ENCODE measurements at regions not wholly inside any gene's neighbourhood (a gene's known extent, or its start where the extent isn't known, plus 50 kb on each side); places are given as distances from the start of the nearest gene placed in this dataset.

DNA sequence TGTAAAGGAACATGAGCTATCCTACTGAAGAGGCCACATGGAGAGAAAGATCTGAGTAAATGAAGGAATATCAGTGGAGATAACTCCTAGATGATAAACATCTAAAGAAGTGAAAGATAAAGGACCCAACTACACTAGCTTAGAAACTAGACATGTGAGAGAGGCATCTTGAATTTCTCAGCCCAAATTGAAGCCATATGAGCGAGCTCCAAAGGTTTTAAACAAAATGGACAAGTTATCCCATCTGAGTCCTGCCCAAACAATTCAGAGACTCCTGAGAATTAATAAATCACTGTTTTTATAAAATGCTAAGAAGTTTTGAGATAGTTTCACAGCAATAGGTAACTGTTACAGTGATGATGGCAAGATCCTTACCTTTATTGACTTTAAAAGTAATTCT, 438.9 kb downstream of the NAV3 start:
- POLR2A ChIA-PET, result no interaction called here

DNA sequence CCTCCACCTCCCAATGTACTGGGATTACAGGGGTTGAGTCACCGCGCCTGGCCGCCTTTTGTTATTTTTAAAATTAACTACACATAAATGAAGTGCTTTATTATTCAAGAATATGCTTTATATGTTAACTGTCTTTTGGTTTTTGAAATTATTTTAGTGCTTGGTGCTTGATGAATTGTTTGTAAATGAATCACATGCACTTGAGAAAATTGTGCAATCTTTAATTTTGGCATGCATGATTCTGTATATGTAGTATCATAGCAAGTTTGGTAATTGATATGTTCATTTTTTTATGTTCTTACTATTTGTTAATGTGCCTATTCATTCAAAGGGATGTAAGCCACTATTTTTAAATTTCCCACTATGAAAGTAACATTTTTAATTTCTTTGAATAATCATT, 440.9 kb downstream of the NAV3 start:
- H3F3A ChIP-seq (replicated peaks; ENCODE audit: insufficient read depth), result no peaks in the 10 kb centered on the region
- no peaks in the 10 kb centered on the region for H3K36me3 ChIP-seq (replicated peaks in 1 of 2; ENCODE audit: control insufficient read depth in 1 of 2, insufficient read depth in 2 of 2, low read length in 1 of 2)
- H3K4me1 ChIP-seq (ENCODE audit: control insufficient read depth in 1 of 2, insufficient read depth in 2 of 2, low read depth in 1 of 2, low read length in 1 of 2), result no peaks in the 10 kb centered on the region; a peak in 1 of 4 replicates
- ChIA-PET CTCF (no interaction called here), POLR2A (no interaction called here)
- no peak overlapping the region for H3K27ac ChIP-seq (ENCODE audit: low read depth in 2 of 2, low read length in 1 of 2)
- H3K79me2 ChIP-seq (ENCODE audit: insufficient read depth), result no peaks in the 10 kb centered on the region
- 97% methylated on average over 3 of the region's 3 CpGs for WGBS (ENCODE audit: low lambda C conversion rate)
- H3K4me3 ChIP-seq (ENCODE audit: low read depth in 2 of 2, low read length in 1 of 2), result no peak overlapping the region
- no peaks in the 10 kb centered on the region for H3K9me2 ChIP-seq
- no peaks in the 10 kb centered on the region for H3K27me3 ChIP-seq (ENCODE audit: insufficient read depth)
- no peak overlapping the region for H3K9ac ChIP-seq
- no peak overlapping the region for H3K4me2 ChIP-seq
- no peaks in the 10 kb centered on the region for H3K9me3 ChIP-seq
- DNase-seq, result no peak
- no peak overlapping the region for H2AFZ ChIP-seq (ENCODE audit: low read depth)
- H4K20me1 ChIP-seq (ENCODE audit: insufficient read depth), result no peaks in the 10 kb centered on the region
- no peak for TF ChIP-seq GABPA (IDR thresholded peaks at IDR 0.05; ENCODE audit: low read depth)
- TF ChIP-seq FOXM1 (IDR thresholded peaks at IDR 0.05; ENCODE audit: low read depth), result no peak
- TF ChIP-seq RAD21 (IDR thresholded peaks at IDR 0.05; ENCODE audit: low read length), result no peak
- no peak for TF ChIP-seq POLR2AphosphoS5 (IDR thresholded peaks at IDR 0.05; ENCODE audit: low read depth, low read length)
- TF ChIP-seq, protein P1, sequence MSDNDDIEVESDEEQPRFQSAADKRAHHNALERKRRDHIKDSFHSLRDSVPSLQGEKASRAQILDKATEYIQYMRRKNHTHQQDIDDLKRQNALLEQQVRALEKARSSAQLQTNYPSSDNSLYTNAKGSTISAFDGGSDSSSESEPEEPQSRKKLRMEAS (IDR thresholded peaks at IDR 0.05; ENCODE audit: low read depth), result no peak
- no peak for TF ChIP-seq FOXJ3 (CRISPR knock-in tag; IDR thresholded peaks at IDR 0.05)
- TF ChIP-seq NRF1 (IDR thresholded peaks at IDR 0.05; ENCODE audit: low read depth, low read length), result no peak
- TF ChIP-seq, protein P2, sequence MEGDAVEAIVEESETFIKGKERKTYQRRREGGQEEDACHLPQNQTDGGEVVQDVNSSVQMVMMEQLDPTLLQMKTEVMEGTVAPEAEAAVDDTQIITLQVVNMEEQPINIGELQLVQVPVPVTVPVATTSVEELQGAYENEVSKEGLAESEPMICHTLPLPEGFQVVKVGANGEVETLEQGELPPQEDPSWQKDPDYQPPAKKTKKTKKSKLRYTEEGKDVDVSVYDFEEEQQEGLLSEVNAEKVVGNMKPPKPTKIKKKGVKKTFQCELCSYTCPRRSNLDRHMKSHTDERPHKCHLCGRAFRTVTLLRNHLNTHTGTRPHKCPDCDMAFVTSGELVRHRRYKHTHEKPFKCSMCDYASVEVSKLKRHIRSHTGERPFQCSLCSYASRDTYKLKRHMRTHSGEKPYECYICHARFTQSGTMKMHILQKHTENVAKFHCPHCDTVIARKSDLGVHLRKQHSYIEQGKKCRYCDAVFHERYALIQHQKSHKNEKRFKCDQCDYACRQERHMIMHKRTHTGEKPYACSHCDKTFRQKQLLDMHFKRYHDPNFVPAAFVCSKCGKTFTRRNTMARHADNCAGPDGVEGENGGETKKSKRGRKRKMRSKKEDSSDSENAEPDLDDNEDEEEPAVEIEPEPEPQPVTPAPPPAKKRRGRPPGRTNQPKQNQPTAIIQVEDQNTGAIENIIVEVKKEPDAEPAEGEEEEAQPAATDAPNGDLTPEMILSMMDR (IDR thresholded peaks at IDR 0.05), result no peak
- no peak for TF ChIP-seq FOSL2 (IDR thresholded peaks at IDR 0.05; ENCODE audit: borderline replicate concordance, low read depth)
- TF ChIP-seq EZH2phosphoT487 (IDR thresholded peaks at IDR 0.05; ENCODE audit: borderline replicate concordance, low read depth), result no peak

More for the DNA sequence above, 438.9 kb downstream of the NAV3 start:
- H3K9me2 ChIP-seq, result no peaks in the 10 kb centered on the region
- no peaks in the 10 kb centered on the region for H3F3A ChIP-seq (replicated peaks; ENCODE audit: insufficient read depth)
- H3K27ac ChIP-seq (ENCODE audit: low read depth in 2 of 2, low read length in 1 of 2), result peak overlapping the region in 1 of 2 experiments; percentile 64; a peak in 2 of 4 replicates
- WGBS (ENCODE audit: low lambda C conversion rate), result 63% methylated on average over 1 of the region's 1 CpG
- DNase-seq, result no peak
- no peaks in the 10 kb centered on the region for H3K27me3 ChIP-seq (ENCODE audit: insufficient read depth)
- H3K4me1 ChIP-seq (ENCODE audit: control insufficient read depth in 1 of 2, insufficient read depth in 2 of 2, low read depth in 1 of 2, low read length in 1 of 2), result no peaks in the 10 kb centered on the region; a peak in 1 of 4 replicates
- no peak overlapping the region for H3K4me3 ChIP-seq (ENCODE audit: low read depth in 2 of 2, low read length in 1 of 2)
- no peak overlapping the region for H3K4me2 ChIP-seq
- no peaks in the 10 kb centered on the region for H4K20me1 ChIP-seq (ENCODE audit: insufficient read depth)
- H3K79me2 ChIP-seq (ENCODE audit: insufficient read depth), result no peaks in the 10 kb centered on the region
- no peaks in the 10 kb centered on the region for H3K9me3 ChIP-seq
- H3K9ac ChIP-seq, result no peak overlapping the region
- TF ChIP-seq TCF12 (IDR thresholded peaks at IDR 0.05) (peak; percentile 81), JUND (IDR thresholded peaks at IDR 0.05) (peak; percentile 19; the same call in 1 of the 2 replicates), PBX3 (IDR thresholded peaks at IDR 0.05) (peak; percentile 49), RCOR1 (IDR thresholded peaks at IDR 0.05; ENCODE audit: low read length) (no peak), IRF3 (IDR thresholded peaks at IDR 0.05; ENCODE audit: low read depth, low read length) (no peak)
- TF ChIP-seq, protein P3, sequence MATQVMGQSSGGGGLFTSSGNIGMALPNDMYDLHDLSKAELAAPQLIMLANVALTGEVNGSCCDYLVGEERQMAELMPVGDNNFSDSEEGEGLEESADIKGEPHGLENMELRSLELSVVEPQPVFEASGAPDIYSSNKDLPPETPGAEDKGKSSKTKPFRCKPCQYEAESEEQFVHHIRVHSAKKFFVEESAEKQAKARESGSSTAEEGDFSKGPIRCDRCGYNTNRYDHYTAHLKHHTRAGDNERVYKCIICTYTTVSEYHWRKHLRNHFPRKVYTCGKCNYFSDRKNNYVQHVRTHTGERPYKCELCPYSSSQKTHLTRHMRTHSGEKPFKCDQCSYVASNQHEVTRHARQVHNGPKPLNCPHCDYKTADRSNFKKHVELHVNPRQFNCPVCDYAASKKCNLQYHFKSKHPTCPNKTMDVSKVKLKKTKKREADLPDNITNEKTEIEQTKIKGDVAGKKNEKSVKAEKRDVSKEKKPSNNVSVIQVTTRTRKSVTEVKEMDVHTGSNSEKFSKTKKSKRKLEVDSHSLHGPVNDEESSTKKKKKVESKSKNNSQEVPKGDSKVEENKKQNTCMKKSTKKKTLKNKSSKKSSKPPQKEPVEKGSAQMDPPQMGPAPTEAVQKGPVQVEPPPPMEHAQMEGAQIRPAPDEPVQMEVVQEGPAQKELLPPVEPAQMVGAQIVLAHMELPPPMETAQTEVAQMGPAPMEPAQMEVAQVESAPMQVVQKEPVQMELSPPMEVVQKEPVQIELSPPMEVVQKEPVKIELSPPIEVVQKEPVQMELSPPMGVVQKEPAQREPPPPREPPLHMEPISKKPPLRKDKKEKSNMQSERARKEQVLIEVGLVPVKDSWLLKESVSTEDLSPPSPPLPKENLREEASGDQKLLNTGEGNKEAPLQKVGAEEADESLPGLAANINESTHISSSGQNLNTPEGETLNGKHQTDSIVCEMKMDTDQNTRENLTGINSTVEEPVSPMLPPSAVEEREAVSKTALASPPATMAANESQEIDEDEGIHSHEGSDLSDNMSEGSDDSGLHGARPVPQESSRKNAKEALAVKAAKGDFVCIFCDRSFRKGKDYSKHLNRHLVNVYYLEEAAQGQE (IDR thresholded peaks at IDR 0.05; ENCODE audit: low read depth, low read length), result no peak
- CTCF ChIA-PET, result no interaction called here
- H2AFZ ChIP-seq (ENCODE audit: low read depth), result no peak overlapping the region; the same call in 1 of the 2 replicates
- H3K36me3 ChIP-seq (replicated peaks in 1 of 2; ENCODE audit: control insufficient read depth in 1 of 2, insufficient read depth in 2 of 2, low read length in 1 of 2), result no peaks in the 10 kb centered on the region
